DMS153 (cell line): ENCODE measurements at regions not wholly inside any gene's neighbourhood (a gene's known extent, or its start where the extent isn't known, plus 50 kb on each side); places are given as distances from the start of the nearest gene placed in this dataset.

Experiments used
- DNase-seq: peaks from one replicate; lab custom pipeline; 2025; lab: John Stamatoyannopoulos, UW

DNA sequence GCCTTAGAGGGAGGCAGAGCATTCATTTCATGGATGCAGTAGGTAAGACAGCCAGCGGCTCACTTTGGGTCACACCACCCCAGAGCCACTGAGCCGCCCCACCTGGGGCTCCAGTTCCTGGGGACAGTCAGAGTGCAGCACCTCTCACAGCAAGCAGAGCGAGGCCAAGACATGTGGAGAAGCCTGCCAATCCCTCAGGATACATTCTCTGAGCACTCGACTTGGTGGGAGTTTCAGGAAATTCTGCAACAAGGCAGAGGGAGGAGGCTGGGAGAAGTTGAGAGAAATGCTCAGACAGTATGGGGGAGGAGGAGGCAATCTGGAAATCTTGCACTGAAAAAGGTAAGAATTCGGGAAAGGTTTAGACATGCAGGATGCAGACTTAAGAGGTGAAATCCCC, 60.8 kb upstream of the WLS start:
- no peak for DNase-seq

DNA sequence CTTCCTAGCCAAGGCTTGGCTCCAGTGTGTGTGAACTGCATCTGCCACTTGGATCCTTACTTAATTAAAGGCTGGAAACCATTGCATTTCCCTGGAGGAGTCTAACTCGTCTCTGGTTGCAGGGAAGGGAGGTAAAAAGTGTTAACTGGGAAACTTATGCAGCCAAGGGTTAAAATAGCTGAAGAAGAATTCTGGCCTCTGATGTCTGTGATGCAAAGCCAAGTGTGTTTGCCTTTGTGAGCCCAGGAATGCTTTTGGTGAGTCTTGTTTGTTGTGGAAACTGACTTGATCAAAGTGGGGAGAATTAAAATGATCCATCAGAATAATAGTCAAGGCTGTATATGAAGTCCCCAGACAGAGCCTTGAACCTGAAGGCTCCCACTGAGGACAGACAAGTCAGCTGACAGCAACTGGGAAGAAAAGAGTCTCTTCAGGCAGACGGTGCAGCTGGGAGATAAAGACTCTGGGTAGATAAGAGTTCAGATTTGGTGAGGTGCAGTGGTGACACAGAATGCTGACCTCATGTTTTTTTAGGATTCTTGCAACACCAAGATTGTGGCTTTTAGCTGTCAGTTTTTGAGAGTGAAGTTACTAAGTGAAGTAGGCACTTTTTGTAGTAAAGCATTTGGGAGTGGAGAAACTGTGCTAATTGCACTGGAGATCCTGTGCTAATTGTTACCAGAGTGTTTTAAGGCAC, 59.5 kb upstream of the WLS start:
- no peak for DNase-seq

DNA sequence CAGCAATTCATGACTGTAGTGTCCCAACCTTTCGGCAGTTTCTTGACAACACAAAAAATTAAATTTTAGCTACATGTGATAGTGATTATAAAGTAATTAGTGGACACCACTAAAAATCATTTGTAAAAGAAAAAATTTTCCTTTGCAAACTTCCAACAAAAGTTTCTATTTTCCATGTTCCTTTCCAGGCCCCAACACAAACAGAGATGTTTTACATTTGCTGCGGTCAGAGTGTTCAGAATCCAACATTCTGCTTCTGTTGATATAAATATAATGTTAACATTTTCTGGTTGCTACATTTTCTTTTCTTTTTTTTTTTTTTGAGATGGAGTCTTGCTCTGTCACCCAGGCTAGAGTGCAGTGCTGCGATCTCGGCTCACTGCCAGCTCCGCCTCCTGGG, 54.9 kb upstream of the WLS start:
- DNase-seq = no peak

DNA sequence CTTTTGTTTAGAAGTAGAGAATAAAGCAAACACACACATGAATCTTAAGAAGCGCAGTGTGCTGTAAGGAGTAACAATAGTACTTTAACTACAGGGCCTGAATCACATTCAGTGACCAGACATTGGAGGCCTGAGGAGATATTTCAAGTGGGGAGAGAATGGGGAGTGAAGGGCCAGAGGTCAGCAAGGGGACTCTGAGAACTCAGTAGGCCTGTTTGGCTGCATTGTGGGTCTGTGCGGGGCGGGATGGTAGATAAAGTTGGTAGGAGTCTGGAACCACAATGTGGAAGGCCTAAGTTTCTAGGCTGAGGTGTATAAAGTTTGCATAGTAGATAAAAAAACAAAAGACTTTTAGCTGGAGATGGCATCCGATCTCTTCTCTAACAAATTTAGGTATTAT, 52.7 kb upstream of the WLS start:
- no peak for DNase-seq

DNA sequence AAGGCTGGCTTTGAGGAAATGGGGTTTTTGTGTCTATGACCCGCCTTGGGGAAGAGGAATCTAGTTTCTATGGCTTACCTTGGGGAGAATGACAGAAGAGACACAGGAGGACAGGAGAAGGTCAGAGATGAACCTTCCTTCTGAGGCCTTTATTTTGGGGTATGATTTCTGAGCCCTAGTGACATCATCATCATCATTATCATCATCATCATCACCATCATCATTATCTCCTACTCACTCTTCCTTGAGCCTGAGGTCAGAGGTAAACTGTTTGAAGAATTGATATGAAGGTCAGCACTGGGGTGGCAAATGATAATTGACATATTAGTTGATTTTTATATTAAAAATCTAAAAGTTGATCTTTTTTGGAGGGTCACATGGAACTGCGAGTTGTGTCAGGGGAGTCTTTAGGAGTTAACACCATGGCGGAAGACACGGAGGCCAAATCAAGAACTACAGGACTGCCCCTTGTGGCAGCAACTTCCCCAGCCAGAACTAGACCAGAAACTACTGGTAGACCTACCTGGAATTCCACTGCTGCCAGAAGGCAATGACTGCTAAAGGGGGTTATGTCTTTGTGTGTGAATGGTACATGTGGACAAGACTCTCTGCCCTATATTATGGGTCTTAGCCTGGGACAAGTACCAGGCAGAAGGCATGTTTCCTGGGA, 49.8 kb upstream of the WLS start:
- DNase-seq = no peak
